ENCODE measurements at regions not wholly inside any gene's neighbourhood (a gene's known extent, or its start where the extent isn't known, plus 50 kb on each side); places are given as distances from the start of the nearest gene placed in this dataset.

GRCh38 chr6:137352859-137353258 lies 133.7 kb upstream of the IFNGR1 start:
- DNase-seq = no peak

GRCh38 chr6:137351890-137352289 lies 132.7 kb upstream of the IFNGR1 start:
- no peak for DNase-seq

GRCh38 chr6:137350857-137351256 lies 131.7 kb upstream of the IFNGR1 start:
- no peak for DNase-seq

- no peak for DNase-seq
Measured at GRCh38 chr6:137349856-137350830, 131.0 kb upstream of the IFNGR1 start.

- no peak for DNase-seq
Measured at GRCh38 chr6:137348777-137349176, 129.6 kb upstream of the IFNGR1 start.

- DNase-seq = no peak
Measured at GRCh38 chr6:137343241-137343640, 124.1 kb upstream of the IFNGR1 start.

- no peak for DNase-seq
Measured at GRCh38 chr6:137342607-137343190, 123.5 kb upstream of the IFNGR1 start.

- DNase-seq = peak; percentile 32
Measured at GRCh38 chr6:137341681-137342195, 122.6 kb upstream of the IFNGR1 start.

GRCh38 chr6:137339929-137340559 lies 120.9 kb upstream of the IFNGR1 start:
- DNase-seq = no peak

- no peak for DNase-seq
Measured at GRCh38 chr6:137334884-137335283, 115.7 kb upstream of the IFNGR1 start.

GRCh38 chr6:137334094-137334493 lies 114.9 kb upstream of the IFNGR1 start:
- DNase-seq = no peak

- peak; percentile 16 for DNase-seq
Measured at GRCh38 chr6:137332637-137333280, 113.6 kb upstream of the IFNGR1 start.

GRCh38 chr6:137323860-137324259 lies 104.7 kb upstream of the IFNGR1 start:
- DNase-seq = no peak

- DNase-seq = no peak
Measured at GRCh38 chr6:137320271-137320670, 101.1 kb upstream of the IFNGR1 start.

- DNase-seq = no peak
Measured at GRCh38 chr6:137316626-137317025, 97.4 kb upstream of the IFNGR1 start.

GRCh38 chr6:137315081-137315480 lies 95.9 kb upstream of the IFNGR1 start:
- DNase-seq = no peak

- peak; percentile 43 for DNase-seq
Measured at GRCh38 chr6:137313928-137314855, 95.0 kb upstream of the IFNGR1 start.

GRCh38 chr6:137313211-137313610 lies 94.0 kb upstream of the IFNGR1 start:
- DNase-seq = no peak

GRCh38 chr6:137311940-137312339 lies 92.8 kb upstream of the IFNGR1 start:
- no peak for DNase-seq

GRCh38 chr6:137309078-137309762 lies 90.0 kb upstream of the IFNGR1 start:
- DNase-seq = no peak

GRCh38 chr6:137307163-137307854 lies 88.1 kb upstream of the IFNGR1 start:
- DNase-seq = no peak
